ENCODE measurements at regions not wholly inside any gene's neighbourhood (a gene's known extent, or its start where the extent isn't known, plus 50 kb on each side); places are given as distances from the start of the nearest gene placed in this dataset.

- BruUV-seq (replicated peaks) = TSS peak; percentile 38
- ChIA-PET POLR2A (no interaction called here), CTCF (no interaction called here)
- Histone ChIP-seq H3K4me1 (peaks cover 39% of the 10 kb centered on the region), H3K9me3 (0 out of 2 replicates have a peak, but pooled peaks cover 3% of the 10 kb centered on the region), H3K4me3 (ENCODE audit: low read depth, low read length) (no peak overlapping the region), H3K36me3 (ENCODE audit: control insufficient read depth, insufficient read depth, low read length) (no peaks in the 10 kb centered on the region), H3K27me3 (replicated peaks; ENCODE audit: control insufficient read depth, insufficient read depth, low read length) (no peaks in the 10 kb centered on the region)
- H3K4me1 Mint-ChIP-seq (ENCODE audit: low read depth, unreplicated experiment) = peaks cover 44% of the 10 kb centered on the region
- H3K4me3 Mint-ChIP-seq (ENCODE audit: unreplicated experiment) = peak overlapping the region; percentile 56
- no peaks in the 10 kb centered on the region for H3K27me3 Mint-ChIP-seq (ENCODE audit: insufficient read depth, unreplicated experiment)
- H3K36me3 Mint-ChIP-seq (ENCODE audit: insufficient read depth, unreplicated experiment) = peaks cover 15% of the 10 kb centered on the region
- peak overlapping the region; percentile 92 for H3K27ac Mint-ChIP-seq (ENCODE audit: unreplicated experiment)
- intact Hi-C loops (cut with micrococcal nuclease; ENCODE audit: unreplicated experiment) = loop anchor here (1.0 to 5.0 kb wide), 3 partner anchors 75 to 220 kb away; no protein-coding TSS in a partner anchor
- DNase-seq = peak; percentile 36 to 41
- no peaks in the 10 kb centered on the region for H3K9me3 Mint-ChIP-seq (ENCODE audit: unreplicated experiment)
- TF ChIP-seq, protein P1, sequence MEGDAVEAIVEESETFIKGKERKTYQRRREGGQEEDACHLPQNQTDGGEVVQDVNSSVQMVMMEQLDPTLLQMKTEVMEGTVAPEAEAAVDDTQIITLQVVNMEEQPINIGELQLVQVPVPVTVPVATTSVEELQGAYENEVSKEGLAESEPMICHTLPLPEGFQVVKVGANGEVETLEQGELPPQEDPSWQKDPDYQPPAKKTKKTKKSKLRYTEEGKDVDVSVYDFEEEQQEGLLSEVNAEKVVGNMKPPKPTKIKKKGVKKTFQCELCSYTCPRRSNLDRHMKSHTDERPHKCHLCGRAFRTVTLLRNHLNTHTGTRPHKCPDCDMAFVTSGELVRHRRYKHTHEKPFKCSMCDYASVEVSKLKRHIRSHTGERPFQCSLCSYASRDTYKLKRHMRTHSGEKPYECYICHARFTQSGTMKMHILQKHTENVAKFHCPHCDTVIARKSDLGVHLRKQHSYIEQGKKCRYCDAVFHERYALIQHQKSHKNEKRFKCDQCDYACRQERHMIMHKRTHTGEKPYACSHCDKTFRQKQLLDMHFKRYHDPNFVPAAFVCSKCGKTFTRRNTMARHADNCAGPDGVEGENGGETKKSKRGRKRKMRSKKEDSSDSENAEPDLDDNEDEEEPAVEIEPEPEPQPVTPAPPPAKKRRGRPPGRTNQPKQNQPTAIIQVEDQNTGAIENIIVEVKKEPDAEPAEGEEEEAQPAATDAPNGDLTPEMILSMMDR (IDR thresholded peaks at IDR 0.05; ENCODE audit: insufficient read depth in 1 of 2, low read depth in 1 of 2, low read length in 1 of 2, severe bottlenecking in 1 of 2, unreplicated experiment in 1 of 2) = no peak
Measured at GRCh38 chr18:2002151-2002550, 569.2 kb downstream of the METTL4 start.

DNA sequence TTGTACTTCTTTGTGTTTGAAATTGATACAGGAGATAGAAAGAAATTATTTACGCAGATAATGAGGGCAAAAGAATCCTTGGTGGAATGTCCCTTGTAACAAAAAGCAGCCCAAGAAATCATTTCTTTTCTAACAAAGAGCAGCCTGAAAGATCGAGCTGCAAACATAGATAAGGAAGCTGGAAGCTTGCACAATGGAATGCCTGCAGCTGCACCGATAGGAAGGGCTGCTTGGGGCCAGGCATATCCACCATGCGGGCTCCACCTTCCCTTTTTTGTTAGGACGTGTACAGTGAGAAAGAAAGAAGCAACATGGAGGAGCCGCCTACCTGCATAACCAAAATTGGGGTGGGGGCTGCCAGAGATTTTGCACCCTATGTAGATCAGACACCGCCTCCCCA, 568.7 kb downstream of the METTL4 start:
- Mint-ChIP-seq H3K4me3 (ENCODE audit: unreplicated experiment) (peak overlapping the region; percentile 56), H3K27me3 (ENCODE audit: insufficient read depth, unreplicated experiment) (no peaks in the 10 kb centered on the region), H3K4me1 (ENCODE audit: low read depth, unreplicated experiment) (peaks cover 42% of the 10 kb centered on the region), H3K27ac (ENCODE audit: unreplicated experiment) (peak overlapping the region; percentile 92), H3K9me3 (ENCODE audit: unreplicated experiment) (no peaks in the 10 kb centered on the region), H3K36me3 (ENCODE audit: insufficient read depth, unreplicated experiment) (peaks cover 15% of the 10 kb centered on the region)
- TF ChIP-seq, protein P1 (IDR thresholded peaks at IDR 0.05; ENCODE audit: insufficient read depth in 1 of 2, low read depth in 1 of 2, low read length in 1 of 2, severe bottlenecking in 1 of 2, unreplicated experiment in 1 of 2) = no peak
- H3K27me3 ChIP-seq (replicated peaks; ENCODE audit: control insufficient read depth, insufficient read depth, low read length) = no peaks in the 10 kb centered on the region
- no TSS peak for BruUV-seq (replicated peaks)
- 0 out of 2 replicates have a peak, but pooled peaks cover 3% of the 10 kb centered on the region for H3K9me3 ChIP-seq
- intact Hi-C loops (cut with micrococcal nuclease; ENCODE audit: unreplicated experiment) = loop anchor here (1.0 to 5.0 kb wide), 3 partner anchors 75 to 220 kb away; no protein-coding TSS in a partner anchor
- peak; percentile 75 to 81 for DNase-seq
- H3K36me3 ChIP-seq (ENCODE audit: control insufficient read depth, insufficient read depth, low read length) = no peaks in the 10 kb centered on the region
- ChIA-PET POLR2A (no interaction called here), CTCF (no interaction called here)
- peak overlapping the region; percentile 5; the same call in 1 of the 2 replicates for H3K4me3 ChIP-seq (ENCODE audit: low read depth, low read length)
- H3K4me1 ChIP-seq = peaks cover 39% of the 10 kb centered on the region

DNA sequence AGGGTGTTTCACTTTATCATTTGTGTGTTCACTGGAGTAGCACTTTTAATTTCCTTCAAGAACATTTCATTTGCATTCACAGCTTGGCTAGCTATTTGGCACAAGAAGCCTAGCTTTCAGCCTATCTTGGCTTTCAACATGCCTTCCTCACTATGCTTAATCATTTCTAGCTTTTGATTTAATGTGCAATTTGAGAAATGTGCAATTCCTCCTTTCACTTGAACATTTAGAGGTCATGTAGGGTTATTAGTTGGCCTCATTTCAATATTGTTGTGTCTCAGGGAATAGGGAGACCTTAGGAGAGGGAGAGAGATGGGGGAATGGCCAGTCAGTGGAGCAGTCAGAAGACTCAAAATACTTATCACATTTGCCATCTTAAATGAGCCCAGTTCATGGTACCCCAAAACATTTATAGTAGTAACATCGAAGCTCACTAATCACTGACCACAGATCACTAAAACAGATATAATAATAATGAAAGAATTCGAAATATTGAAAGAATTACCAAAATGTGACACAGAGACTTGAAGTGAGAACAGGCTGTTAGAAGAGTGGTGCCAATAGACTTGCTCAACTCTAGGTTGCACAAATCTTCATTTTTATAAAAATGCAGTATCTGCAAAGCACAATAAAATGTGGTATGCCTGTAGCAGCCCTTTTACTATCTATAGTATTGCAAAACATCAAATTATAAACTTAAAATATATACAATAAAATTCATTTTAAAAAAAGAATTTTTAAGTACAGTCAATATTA, 561.2 kb downstream of the METTL4 start:
- Mint-ChIP-seq H3K27ac (ENCODE audit: unreplicated experiment) (no peak overlapping the region), H3K27me3 (ENCODE audit: insufficient read depth, unreplicated experiment) (no peaks in the 10 kb centered on the region), H3K4me1 (ENCODE audit: low read depth, unreplicated experiment) (no peaks in the 10 kb centered on the region), H3K9me3 (ENCODE audit: unreplicated experiment) (no peaks in the 10 kb centered on the region), H3K36me3 (ENCODE audit: insufficient read depth, unreplicated experiment) (no peaks in the 10 kb centered on the region), H3K4me3 (ENCODE audit: unreplicated experiment) (no peak overlapping the region)
- H3K9me3 ChIP-seq = no peaks in the 10 kb centered on the region
- DNase-seq = no peak
- H3K4me1 ChIP-seq = no peaks in the 10 kb centered on the region
- TF ChIP-seq, protein P1 (IDR thresholded peaks at IDR 0.05; ENCODE audit: insufficient read depth in 1 of 2, low read depth in 1 of 2, low read length in 1 of 2, severe bottlenecking in 1 of 2, unreplicated experiment in 1 of 2) = no peak
- ChIA-PET POLR2A (no interaction called here), CTCF (no interaction called here)
- no peaks in the 10 kb centered on the region for H3K27me3 ChIP-seq (replicated peaks; ENCODE audit: control insufficient read depth, insufficient read depth, low read length)
- no peaks in the 10 kb centered on the region for H3K36me3 ChIP-seq (ENCODE audit: control insufficient read depth, insufficient read depth, low read length)
- intact Hi-C loops (cut with micrococcal nuclease; ENCODE audit: unreplicated experiment) = no loop called here
- no peak overlapping the region for H3K4me3 ChIP-seq (ENCODE audit: low read depth, low read length)
- BruUV-seq (replicated peaks) = no TSS peak

Data from Caco-2 (cell line).